ENCODE measurements at regions not wholly inside any gene's neighbourhood (a gene's known extent, or its start where the extent isn't known, plus 50 kb on each side); places are given as distances from the start of the nearest gene placed in this dataset.

- TF ChIP-seq CTCF (conservative IDR thresholded peaks at IDR 0.05 in 1 of 2, IDR thresholded peaks at IDR 0.05 in 1 of 2; ENCODE audit: extremely low read depth in 1 of 2, insufficient read depth in 1 of 2, low read depth in 1 of 2, low read length in 2 of 2): no peak
- no peak for TF ChIP-seq EZH2 (IDR thresholded peaks at IDR 0.05; ENCODE audit: borderline replicate concordance, low read length)
These were observed 1237.4 kb upstream of the TMPRSS15 start for GRCh38 chr21:19640964-19641363.

Data from mammary epithelial cell (primary cell).